GM12878 (cell line): ENCODE measurements at regions not wholly inside any gene's neighbourhood (a gene's known extent, or its start where the extent isn't known, plus 50 kb on each side); places are given as distances from the start of the nearest gene placed in this dataset.

Experiments used
- ATAC-seq: fragments of 200-7000 bp; cut with Tn5 transposase; 3 replicates; pipeline ENCODE4 v1.9.1; 2020; ENCODE audit warnings: mild to moderate bottlenecking, moderate library complexity
- BruUV-seq: library from RNA; stranded (reverse); fragments of 400-500 nt; replicated peaks from 2 replicates; lab custom pipeline; 2021; lab: Mats Ljungman, UMichigan
- CTCF ChIA-PET: fragments of 300-600 bp; sonication (Branson Sonifier 250); formaldehyde crosslinking; extraction: SDS; loops from one replicate; lab custom pipeline; 2021; ENCODE audit warnings: inconsistent platforms; lab: Yijun Ruan, JAX
- POLR2A ChIA-PET: fragments of 350-600 bp; formaldehyde crosslinking; extraction: SDS; loops from one replicate; lab custom pipeline; 2021; ENCODE audit warnings: inconsistent platforms; lab: Charles Lee
- RAD21 ChIA-PET: fragments of 300-600 bp; sonication (Branson Sonifier 250); formaldehyde crosslinking; loops from one replicate; lab custom pipeline; 2023; ENCODE audit warnings: antibody characterized with exemption; ENCODE audit not compliant: unreplicated experiment; lab: Charles Lee
- SMC1A ChIA-PET: fragments of 300-600 bp; sonication (Branson Sonifier 250); formaldehyde crosslinking; loops from one replicate; lab custom pipeline; 2023; ENCODE audit not compliant: unreplicated experiment, uncharacterized antibody; lab: Charles Lee
- DNase-seq: peaks from one replicate; pipeline ENCODE4 v3.0.0-alpha.2; 2011; ENCODE audit warnings: low read depth, low spot score
- FAIRE-seq: peaks from 3 replicates; lab custom pipeline; 2011; peaks lifted over from hg19 to GRCh38; lab: Jason Lieb, UNC
- H2AFZ ChIP-seq: 2 replicates; pipeline ENCODE4 v1.6.0; 2011; ENCODE audit warnings: low read depth, low read length, control low read depth; ENCODE audit not compliant: control insufficient read depth
- H3K27ac ChIP-seq: 2 replicates; pipeline ENCODE4 v1.5.1; 2011; ENCODE audit warnings: control low read depth; ENCODE audit not compliant: control insufficient read depth, insufficient read depth
- H3K27me3 ChIP-seq, 2 experiments: replicated peaks in 1 of 2; 2 replicates each; pipeline versions ENCODE4 v1.6.0 to v1.6.1; 2011; ENCODE audit warnings: low read length in 1 of 2; ENCODE audit not compliant: control insufficient read depth in 2 of 2, insufficient read depth in 2 of 2
- H3K36me3 ChIP-seq, 2 experiments: 2 replicates each; pipeline ENCODE4 v1.5.1; 2011; ENCODE audit warnings: low read length in 1 of 2; ENCODE audit not compliant: control insufficient read depth in 2 of 2, insufficient read depth in 2 of 2
- H3K4me1 ChIP-seq: 2 replicates; pipeline ENCODE4 v1.6.1; 2011; ENCODE audit warnings: mild to moderate bottlenecking, low read length, moderate library complexity, mixed read lengths; ENCODE audit not compliant: control insufficient read depth, insufficient read depth
- H3K4me2 ChIP-seq: 2 replicates; pipeline ENCODE4 v1.6.0; 2011; ENCODE audit warnings: control low read depth; ENCODE audit not compliant: control insufficient read depth, insufficient read depth
- H3K4me3 ChIP-seq: fragments of 200-600 bp; sonication (generic); 2 replicates; pipeline ENCODE4 v1.5.1; 2016
- H3K79me2 ChIP-seq: 2 replicates; pipeline ENCODE4 v1.6.0; 2011; ENCODE audit warnings: low read length; ENCODE audit not compliant: control insufficient read depth, insufficient read depth
- H3K9ac ChIP-seq: 2 replicates; pipeline ENCODE4 v1.8.0; 2011; ENCODE audit warnings: low read length, control low read depth, mixed read lengths; ENCODE audit not compliant: control insufficient read depth, insufficient read depth
- H3K9me3 ChIP-seq: replicated peaks from 3 replicates; pipeline ENCODE4 v1.5.1; 2011; ENCODE audit warnings: mild to moderate bottlenecking, low read length; ENCODE audit not compliant: control insufficient read depth, insufficient read depth
- H4K20me1 ChIP-seq: 2 replicates; pipeline ENCODE4 v1.6.0; 2011; ENCODE audit not compliant: control insufficient read depth, insufficient read depth
- BCLAF1 ChIP-seq: fragments of 450-650 bp; IDR thresholded peaks from 2 replicates; pipeline ENCODE4 v1.6.1; 2017; ENCODE audit warnings: antibody characterized with exemption, mild to moderate bottlenecking, moderate library complexity
- CHD1 ChIP-seq: IDR thresholded peaks from 2 replicates; pipeline ENCODE4 v1.6.1; 2012; ENCODE audit warnings: low read depth, low read length, improper control_type of control experiment
- CHD4 ChIP-seq: fragments of 200-600 bp; sonication (generic); IDR thresholded peaks from 2 replicates; pipeline ENCODE4 v1.6.1; 2016; ENCODE audit warnings: mild to moderate bottlenecking
- HDGF ChIP-seq: fragments of 450-650 bp; IDR thresholded peaks from 2 replicates; pipeline ENCODE4 v1.6.1; 2016; ENCODE audit warnings: antibody characterized with exemption
- LARP7 ChIP-seq: fragments of 450-650 bp; IDR thresholded peaks from 2 replicates; pipeline ENCODE4 v1.6.1; 2017; ENCODE audit warnings: mild to moderate bottlenecking
- MTA2 ChIP-seq: fragments of 450-650 bp; IDR thresholded peaks from 2 replicates; pipeline ENCODE4 v1.6.1; 2016; ENCODE audit warnings: low read depth, mild to moderate bottlenecking, moderate library complexity
- SPI1 ChIP-seq: IDR thresholded peaks from 2 replicates; pipeline ENCODE4 v1.6.1; 2011; ENCODE audit warnings: low read depth, mild to moderate bottlenecking, low read length, moderate library complexity, borderline replicate concordance; ENCODE audit not compliant: insufficient read depth
- STAT3 ChIP-seq: IDR thresholded peaks from 2 replicates; pipeline ENCODE4 v1.6.1; 2011; ENCODE audit warnings: low read depth, low read length, improper control_type of control experiment
- SUPT20H ChIP-seq: IDR thresholded peaks from 2 replicates; pipeline ENCODE4 v1.6.1; 2011; ENCODE audit warnings: low read depth, mild to moderate bottlenecking, low read length, moderate library complexity, borderline replicate concordance; ENCODE audit not compliant: control insufficient read depth
- SUZ12 ChIP-seq: fragments of 200-600 bp; sonication (generic); IDR thresholded peaks from one replicate; pipeline ENCODE4 v1.6.1; 2018; ENCODE audit warnings: antibody characterized with exemption, mild to moderate bottlenecking; ENCODE audit not compliant: unreplicated experiment
- ZNF217 ChIP-seq: fragments of 450-650 bp; IDR thresholded peaks from 2 replicates; pipeline ENCODE4 v1.6.1; 2017; ENCODE audit warnings: antibody characterized with exemption, mild to moderate bottlenecking
- ZNF24 ChIP-seq: fragments of 450-650 bp; IDR thresholded peaks from 2 replicates; pipeline ENCODE4 v1.6.1; 2017; ENCODE audit warnings: antibody characterized with exemption, mild to moderate bottlenecking
- WGBS: methylation state at CpG from one replicate; pipeline ENCODE4 v1.1.6; 2016; ENCODE audit warnings: low lambda C conversion rate; ENCODE audit not compliant: insufficient replicate concordance, insufficient coverage; ENCODE audit errors: missing lambda C conversion rate; 5-methylcytosine and 5-hydroxymethylcytosine counted together
- in situ Hi-C: fragments of 300-500 bp; cut with MboI; formaldehyde crosslinking; loops from 9 replicates; pipeline ENCODE4 v1.14.3; 2018; ENCODE audit warnings: mixed read lengths
- intact Hi-C: fragments of 100-400 bp; cut with micrococcal nuclease; formaldehyde crosslinking; loops from one replicate; pipeline ENCODE4 v1.14.2; 2022; ENCODE audit not compliant: unreplicated experiment
- TF ChIP-seq, protein P1 (sequence below): IDR thresholded peaks from 2 replicates; pipeline ENCODE4 v1.6.1; 2012; ENCODE audit warnings: low read depth, low read length, improper control_type of control experiment

GRCh38 chr3:36175113-36175812 lies 205.0 kb upstream of the STAC start:
- H3K36me3 ChIP-seq: no peaks in the 10 kb centered on the region
- no peaks in the 10 kb centered on the region for H3K79me2 ChIP-seq
- RAD21 ChIA-PET: interaction anchor here (0.7 kb wide), 1 partner anchor 46 kb away, joined by 3 read pairs; no protein-coding TSS in a partner anchor
- SMC1A ChIA-PET: no interaction called here
- in situ Hi-C loops: no loop called here
- H3K9me3 ChIP-seq: no peaks in the 10 kb centered on the region
- intact Hi-C loops: no loop called here
- no peak overlapping the region for H3K9ac ChIP-seq
- no peak overlapping the region for H2AFZ ChIP-seq
- H3K4me3 ChIP-seq: no peak overlapping the region
- 33% methylated on average over 2 of the region's 2 CpGs for WGBS
- TF ChIP-seq SUPT20H (no peak), CHD1 (no peak)
- TF ChIP-seq, all 136 proteins: peak for 0
- H4K20me1 ChIP-seq: no peaks in the 10 kb centered on the region
- H3K4me2 ChIP-seq: no peak overlapping the region
- no peaks in the 10 kb centered on the region for H3K27me3 ChIP-seq
- DNase-seq (no peak), FAIRE-seq (no peak), ATAC-seq (no peak)
- POLR2A ChIA-PET: interaction anchor here (0.6 kb wide), 1 partner anchor 46 kb away, joined by 3 read pairs; no protein-coding TSS in a partner anchor
- BruUV-seq: no TSS peak
- H3K27ac ChIP-seq: no peak overlapping the region
- CTCF ChIA-PET: no interaction called here
- H3K4me1 ChIP-seq: no peaks in the 10 kb centered on the region

GRCh38 chr3:36175916-36176461 lies 204.3 kb upstream of the STAC start:
- intact Hi-C loops (no loop called here), in situ Hi-C loops (no loop called here)
- no peak for DNase-seq
- no peak for ATAC-seq
- CTCF ChIA-PET: no interaction called here
- Histone ChIP-seq H2AFZ (no peak overlapping the region), H3K27ac (no peak overlapping the region), H3K4me3 (no peak overlapping the region), H3K27me3 (no peaks in the 10 kb centered on the region), H3K4me1 (no peaks in the 10 kb centered on the region), H3K36me3 (no peaks in the 10 kb centered on the region), H3K4me2 (no peak overlapping the region), H3K79me2 (no peaks in the 10 kb centered on the region), H3K9ac (no peak overlapping the region), H4K20me1 (no peaks in the 10 kb centered on the region), H3K9me3 (no peaks in the 10 kb centered on the region)
- FAIRE-seq: no peak
- no TSS peak for BruUV-seq
- SMC1A ChIA-PET: no interaction called here
- POLR2A ChIA-PET: interaction anchor here (0.6 kb wide), 1 partner anchor 45 kb away, joined by 3 read pairs; no protein-coding TSS in a partner anchor
- 0% methylated on average over 2 of the region's 2 CpGs for WGBS
- RAD21 ChIA-PET: interaction anchor here (0.7 kb wide), 1 partner anchor 46 kb away, joined by 3 read pairs; no protein-coding TSS in a partner anchor
- no peak for TF ChIP-seq ZNF217
- TF ChIP-seq SUZ12: no peak
- TF ChIP-seq HDGF: no peak
- no peak for TF ChIP-seq STAT3
- TF ChIP-seq, protein P1, sequence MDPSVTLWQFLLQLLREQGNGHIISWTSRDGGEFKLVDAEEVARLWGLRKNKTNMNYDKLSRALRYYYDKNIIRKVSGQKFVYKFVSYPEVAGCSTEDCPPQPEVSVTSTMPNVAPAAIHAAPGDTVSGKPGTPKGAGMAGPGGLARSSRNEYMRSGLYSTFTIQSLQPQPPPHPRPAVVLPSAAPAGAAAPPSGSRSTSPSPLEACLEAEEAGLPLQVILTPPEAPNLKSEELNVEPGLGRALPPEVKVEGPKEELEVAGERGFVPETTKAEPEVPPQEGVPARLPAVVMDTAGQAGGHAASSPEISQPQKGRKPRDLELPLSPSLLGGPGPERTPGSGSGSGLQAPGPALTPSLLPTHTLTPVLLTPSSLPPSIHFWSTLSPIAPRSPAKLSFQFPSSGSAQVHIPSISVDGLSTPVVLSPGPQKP: no peak
- no peak for TF ChIP-seq SPI1
- no peak for TF ChIP-seq BCLAF1
- no peak for TF ChIP-seq CHD4
- TF ChIP-seq LARP7: no peak
- TF ChIP-seq MTA2: no peak
- TF ChIP-seq ZNF24: no peak
